ENCODE measurements at regions not wholly inside any gene's neighbourhood (a gene's known extent, or its start where the extent isn't known, plus 50 kb on each side); places are given as distances from the start of the nearest gene placed in this dataset.

DNA sequence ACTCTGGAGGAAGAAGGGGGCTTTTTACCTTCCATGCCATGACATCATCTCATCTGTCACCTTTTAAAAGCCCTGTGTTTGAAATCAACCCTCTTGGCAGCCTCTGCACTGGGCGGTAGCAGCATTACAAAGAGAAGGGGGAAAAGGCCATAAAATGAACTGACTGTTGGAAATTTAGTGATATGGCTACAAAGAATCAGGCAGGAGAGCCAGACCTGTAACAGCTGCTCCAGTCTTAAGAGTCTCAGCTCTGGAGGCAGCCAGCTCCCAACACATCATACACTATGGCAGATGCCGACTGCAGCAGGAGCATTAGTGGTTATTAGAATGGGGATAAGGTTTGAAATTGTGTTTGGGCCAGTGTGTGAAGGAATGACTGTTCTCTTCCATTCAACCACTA lies 257.5 kb downstream of the DMAC1 start:
- POLR2A ChIA-PET, result no interaction called here
- DNase-seq (no peak), ATAC-seq (no peak)
- Mint-ChIP-seq H3K4me1 (no peaks in the 10 kb centered on the region), H3K4me3 (no peak overlapping the region), H3K27ac (no peak overlapping the region), H3K36me3 (ENCODE audit: low read depth) (no peaks in the 10 kb centered on the region), H3K27me3 (peaks cover 7% of the 10 kb centered on the region), H3K9me3 (ENCODE audit: low read depth) (no peaks in the 10 kb centered on the region)
- CTCF ChIA-PET, result interaction anchor here (0.8 to 1.5 kb wide), 2 partner anchors 15 to 390 kb away, joined by 3 read pairs; no protein-coding TSS in a partner anchor
- intact Hi-C loops (cut with DNase I, micrococcal nuclease), result no loop called here

DNA sequence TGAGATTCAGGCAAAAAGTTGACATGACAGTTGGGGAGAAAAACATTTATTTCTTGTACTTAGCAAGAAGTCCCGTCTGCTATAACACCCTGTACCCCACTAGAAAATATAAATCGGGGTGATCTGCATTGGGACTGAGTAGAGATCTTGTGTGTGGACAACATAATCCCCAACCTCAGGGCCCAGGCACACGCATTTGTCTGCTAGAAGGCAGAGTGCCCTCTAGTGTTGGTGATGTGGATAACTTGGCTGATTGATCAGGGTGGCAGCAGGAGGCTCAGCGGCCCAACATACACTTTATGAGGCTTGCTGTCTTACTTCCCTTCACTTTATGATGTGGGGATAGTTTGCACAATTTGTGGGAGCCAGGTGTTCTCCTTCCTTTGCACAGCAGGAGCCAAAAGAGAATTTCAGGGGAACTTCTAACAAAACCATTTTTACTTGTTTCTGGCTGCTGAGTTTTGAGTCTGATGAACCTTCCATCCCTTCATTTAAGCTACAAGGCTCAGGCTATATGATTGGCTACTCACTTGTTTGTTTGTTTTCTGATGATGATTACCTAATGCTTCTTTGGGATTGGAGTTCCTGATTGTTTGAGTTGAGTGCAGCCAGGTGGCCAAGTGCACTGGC lies 263.2 kb downstream of the DMAC1 start:
- ChIA-PET CTCF (interaction anchor here (0.7 to 0.8 kb wide), 2 partner anchors 134 to 402 kb away, joined by 3 read pairs; no protein-coding TSS in a partner anchor), POLR2A (no interaction called here)
- Mint-ChIP-seq H3K27me3 (peaks cover 14% of the 10 kb centered on the region), H3K36me3 (ENCODE audit: low read depth) (no peaks in the 10 kb centered on the region), H3K4me3 (no peak overlapping the region), H3K27ac (no peak overlapping the region), H3K9me3 (ENCODE audit: low read depth) (no peaks in the 10 kb centered on the region), H3K4me1 (peaks cover 14% of the 10 kb centered on the region)
- ATAC-seq (no peak), DNase-seq (peak; percentile 69)
- intact Hi-C loops (cut with DNase I, micrococcal nuclease), result loop anchor here (1.0 to 10.0 kb wide), 8 partner anchors 134 to 710 kb away; no protein-coding TSS in a partner anchor

DNA sequence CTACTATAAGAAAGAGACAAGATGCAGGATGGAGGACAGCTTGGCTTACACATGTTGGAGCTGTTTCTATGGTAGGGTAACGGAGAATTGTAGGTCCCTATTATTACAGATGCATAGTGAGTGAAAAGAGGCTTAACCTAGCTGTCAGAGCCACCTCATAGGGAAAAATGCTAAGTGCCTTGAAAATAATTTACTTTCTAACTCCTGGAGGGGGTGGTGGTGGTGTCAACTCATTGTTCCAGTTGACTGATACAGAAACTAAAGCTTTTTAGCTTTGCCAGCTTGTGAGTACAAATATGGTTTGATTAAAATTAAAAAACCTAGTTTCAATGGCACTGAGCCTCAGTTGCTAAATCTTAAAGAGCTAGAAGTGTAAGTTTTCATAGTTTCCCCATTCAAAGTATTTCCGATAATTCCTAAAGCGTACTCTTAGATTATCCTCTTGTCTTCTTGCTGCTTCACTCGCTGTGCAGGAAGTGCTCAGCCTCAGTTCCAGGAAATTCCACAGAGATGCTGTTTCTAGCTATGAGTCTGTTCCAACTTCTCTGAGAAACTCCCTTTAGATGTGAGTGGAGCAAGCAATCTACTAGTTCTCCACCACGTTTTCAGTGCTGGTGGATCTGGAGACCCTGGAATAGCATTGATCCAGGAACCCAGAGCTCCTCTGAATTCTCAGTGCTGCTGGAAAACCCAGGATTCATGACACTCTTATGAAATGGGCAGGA lies 265.2 kb downstream of the DMAC1 start:
- Mint-ChIP-seq H3K4me3 (no peak overlapping the region), H3K27ac (no peak overlapping the region), H3K27me3 (peaks cover 22% of the 10 kb centered on the region), H3K4me1 (peaks cover 14% of the 10 kb centered on the region), H3K9me3 (ENCODE audit: low read depth) (no peaks in the 10 kb centered on the region), H3K36me3 (ENCODE audit: low read depth) (no peaks in the 10 kb centered on the region)
- ChIA-PET CTCF (interaction anchor here (0.7 to 2.2 kb wide), 6 partner anchors 45 to 993 kb away, joined by 3 to 12 read pairs (median 3); no protein-coding TSS in a partner anchor), POLR2A (no interaction called here)
- ATAC-seq (peak; percentile 78), DNase-seq (peak; percentile 24)
- intact Hi-C loops (cut with DNase I, micrococcal nuclease), result loop anchor here (5.0 to 10.0 kb wide), 3 partner anchors 237 to 630 kb away; no protein-coding TSS in a partner anchor

DNA sequence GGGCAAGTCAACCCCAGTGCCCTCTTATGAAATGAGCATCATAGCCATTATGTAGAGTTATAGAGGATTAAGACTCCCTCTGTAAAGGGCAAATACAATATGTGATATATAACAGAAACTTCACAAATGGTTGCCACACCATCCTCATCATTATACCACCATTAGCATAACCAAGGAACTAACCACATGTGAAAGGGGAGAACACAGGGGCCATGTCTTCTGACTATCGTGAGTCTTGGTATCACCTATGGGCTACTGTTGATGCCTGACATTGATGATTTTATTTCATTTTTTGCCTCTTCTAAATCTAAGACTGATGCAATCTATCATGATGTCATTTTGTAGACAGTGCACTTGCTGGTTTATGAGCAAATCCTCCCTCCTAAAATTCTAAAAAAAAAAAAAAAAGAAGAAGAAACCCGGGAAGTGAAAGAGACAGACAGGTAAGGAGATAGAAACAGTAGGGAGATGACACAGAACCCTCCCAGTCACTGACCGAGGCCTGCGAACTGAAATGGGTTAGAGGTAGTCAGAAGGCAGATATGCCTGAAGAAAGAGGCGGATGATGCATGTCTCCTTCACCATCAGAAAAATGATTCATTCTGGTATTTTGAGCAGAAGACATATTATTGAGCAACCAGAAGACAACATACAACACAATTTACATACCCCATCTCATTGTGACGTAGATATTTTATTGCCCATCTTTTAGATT lies 266.0 kb downstream of the DMAC1 start:
- intact Hi-C loops (cut with DNase I, micrococcal nuclease), result loop anchor here (5.0 to 10.0 kb wide), 3 partner anchors 236 to 629 kb away; no protein-coding TSS in a partner anchor
- DNase-seq (peak; percentile 46), ATAC-seq (peak; percentile 77)
- Mint-ChIP-seq H3K36me3 (ENCODE audit: low read depth) (no peaks in the 10 kb centered on the region), H3K9me3 (ENCODE audit: low read depth) (no peaks in the 10 kb centered on the region), H3K27ac (peak overlapping the region; percentile 21), H3K4me3 (no peak overlapping the region), H3K27me3 (peaks cover 25% of the 10 kb centered on the region), H3K4me1 (peaks cover 14% of the 10 kb centered on the region)
- ChIA-PET POLR2A (no interaction called here), CTCF (interaction anchor here (0.7 to 2.2 kb wide), 4 partner anchors 108 to 994 kb away, joined by 3 to 12 read pairs (median 3); no protein-coding TSS in a partner anchor)

DNA sequence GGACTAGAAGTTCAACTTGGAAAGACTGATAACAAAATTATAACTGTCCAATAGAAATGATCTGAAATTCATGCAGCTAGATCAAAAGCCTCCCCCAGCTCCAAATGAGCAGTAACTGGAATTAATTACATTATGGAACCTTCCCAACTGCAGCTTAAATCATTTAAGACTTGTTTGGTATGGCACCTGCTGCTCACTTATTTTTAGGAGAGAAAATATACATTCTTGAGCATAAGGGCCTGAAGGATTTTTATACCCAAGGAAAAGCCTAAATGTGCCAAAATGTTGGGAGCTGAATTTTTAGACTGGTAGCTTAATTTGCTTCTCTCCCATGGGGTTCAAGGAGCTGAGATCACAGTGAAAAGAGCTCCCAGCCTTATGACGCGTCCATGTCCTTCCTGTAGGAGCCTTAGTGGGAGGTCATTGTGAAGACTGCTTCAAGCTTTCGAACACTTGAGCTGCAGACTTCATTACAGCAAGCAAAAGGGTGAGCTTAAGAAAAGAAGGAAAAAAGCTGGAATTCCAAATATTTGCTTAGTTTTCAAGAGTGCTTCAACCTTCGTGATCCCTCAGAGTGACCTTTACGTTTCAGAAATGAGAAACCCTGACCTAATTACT lies 276.0 kb downstream of the DMAC1 start:
- H3K4me1 Mint-ChIP-seq, result no peaks in the 10 kb centered on the region
- H3K4me3 Mint-ChIP-seq, result no peak overlapping the region
- no peak for ATAC-seq
- DNase-seq, result no peak
- ChIA-PET CTCF (no interaction called here), POLR2A (no interaction called here)
- no peaks in the 10 kb centered on the region for H3K9me3 Mint-ChIP-seq (ENCODE audit: low read depth)
- H3K27me3 Mint-ChIP-seq, result peaks cover 13% of the 10 kb centered on the region
- no peak overlapping the region for H3K27ac Mint-ChIP-seq
- intact Hi-C loops (cut with DNase I, micrococcal nuclease), result no loop called here
- H3K36me3 Mint-ChIP-seq (ENCODE audit: low read depth), result no peaks in the 10 kb centered on the region

DNA sequence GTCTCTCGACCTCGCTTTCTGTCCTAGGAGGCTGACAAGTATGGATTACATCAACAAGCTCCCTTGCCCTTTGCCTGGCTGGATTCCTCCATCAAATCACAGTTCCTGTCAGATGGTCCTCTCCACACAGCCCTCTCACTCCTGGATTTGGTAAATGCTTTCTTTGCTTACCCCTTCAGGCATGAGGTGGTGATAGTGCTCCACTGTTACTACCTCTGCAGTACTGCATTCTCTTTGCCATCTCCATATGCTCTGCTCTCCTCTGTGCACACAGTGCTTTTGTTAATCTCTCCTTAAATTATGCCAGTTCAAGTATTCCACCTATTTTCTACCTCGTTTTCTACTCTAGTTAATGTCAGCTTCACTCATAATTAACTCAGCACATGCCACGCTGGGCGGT lies 279.2 kb downstream of the DMAC1 start:
- Mint-ChIP-seq H3K4me1 (no peaks in the 10 kb centered on the region), H3K4me3 (no peak overlapping the region), H3K9me3 (ENCODE audit: low read depth) (no peaks in the 10 kb centered on the region), H3K27ac (no peak overlapping the region), H3K27me3 (peaks cover 16% of the 10 kb centered on the region), H3K36me3 (ENCODE audit: low read depth) (no peaks in the 10 kb centered on the region)
- ATAC-seq, result no peak
- POLR2A ChIA-PET, result no interaction called here
- CTCF ChIA-PET, result no interaction called here
- intact Hi-C loops (cut with DNase I, micrococcal nuclease), result no loop called here
- no peak for DNase-seq

DNA sequence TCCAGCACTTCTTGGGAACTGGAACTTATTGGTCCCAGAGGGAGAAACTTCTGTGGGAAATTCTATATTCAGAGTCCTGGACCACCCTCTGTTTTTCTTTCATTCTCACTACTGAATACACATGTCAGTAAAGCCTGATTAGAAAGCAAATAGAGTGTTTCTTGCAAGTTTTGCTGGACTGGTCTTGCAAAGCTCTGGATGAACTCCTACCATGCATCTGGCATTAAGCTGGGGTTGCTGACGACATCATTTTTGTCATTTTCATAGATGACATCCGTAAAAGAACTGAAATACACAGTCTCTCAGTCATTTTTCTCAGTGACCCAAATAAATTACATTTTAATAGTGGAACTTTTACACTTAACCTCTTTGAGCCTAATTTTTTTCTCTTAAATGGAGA lies 283.2 kb downstream of the DMAC1 start:
- Mint-ChIP-seq H3K4me3 (no peak overlapping the region), H3K4me1 (no peaks in the 10 kb centered on the region), H3K27ac (no peak overlapping the region), H3K27me3 (peaks cover 11% of the 10 kb centered on the region), H3K36me3 (ENCODE audit: low read depth) (no peaks in the 10 kb centered on the region), H3K9me3 (ENCODE audit: low read depth) (no peaks in the 10 kb centered on the region)
- ATAC-seq (no peak), DNase-seq (no peak)
- intact Hi-C loops (cut with DNase I, micrococcal nuclease), result no loop called here
- CTCF ChIA-PET, result no interaction called here
- POLR2A ChIA-PET, result no interaction called here

DNA sequence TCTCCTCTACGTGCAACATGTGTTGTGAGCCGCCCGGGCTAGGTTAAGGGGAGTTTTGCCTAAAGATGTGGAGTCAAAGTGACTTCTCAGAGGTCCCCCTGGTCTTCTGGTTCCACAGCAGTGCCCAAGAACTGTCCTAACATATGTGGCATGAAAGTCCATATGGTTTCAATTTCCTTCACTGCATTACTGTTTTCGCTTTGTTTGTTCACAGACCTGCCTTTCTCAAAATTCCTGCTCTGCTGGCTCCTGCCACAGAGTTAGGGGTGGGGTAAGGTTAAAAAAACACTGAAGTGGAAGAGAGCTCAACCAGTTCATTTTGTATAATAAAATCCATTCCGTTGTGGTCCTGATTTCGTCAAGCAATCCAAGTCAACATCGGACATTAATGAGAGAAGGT lies 289.4 kb downstream of the DMAC1 start:
- no peak for DNase-seq
- Mint-ChIP-seq H3K4me3 (no peak overlapping the region), H3K27me3 (peaks cover 6% of the 10 kb centered on the region), H3K4me1 (no peaks in the 10 kb centered on the region), H3K27ac (no peak overlapping the region), H3K36me3 (ENCODE audit: low read depth) (no peaks in the 10 kb centered on the region), H3K9me3 (ENCODE audit: low read depth) (no peaks in the 10 kb centered on the region)
- CTCF ChIA-PET, result no interaction called here
- no peak for ATAC-seq
- intact Hi-C loops (cut with DNase I, micrococcal nuclease), result no loop called here
- POLR2A ChIA-PET, result no interaction called here

DNA sequence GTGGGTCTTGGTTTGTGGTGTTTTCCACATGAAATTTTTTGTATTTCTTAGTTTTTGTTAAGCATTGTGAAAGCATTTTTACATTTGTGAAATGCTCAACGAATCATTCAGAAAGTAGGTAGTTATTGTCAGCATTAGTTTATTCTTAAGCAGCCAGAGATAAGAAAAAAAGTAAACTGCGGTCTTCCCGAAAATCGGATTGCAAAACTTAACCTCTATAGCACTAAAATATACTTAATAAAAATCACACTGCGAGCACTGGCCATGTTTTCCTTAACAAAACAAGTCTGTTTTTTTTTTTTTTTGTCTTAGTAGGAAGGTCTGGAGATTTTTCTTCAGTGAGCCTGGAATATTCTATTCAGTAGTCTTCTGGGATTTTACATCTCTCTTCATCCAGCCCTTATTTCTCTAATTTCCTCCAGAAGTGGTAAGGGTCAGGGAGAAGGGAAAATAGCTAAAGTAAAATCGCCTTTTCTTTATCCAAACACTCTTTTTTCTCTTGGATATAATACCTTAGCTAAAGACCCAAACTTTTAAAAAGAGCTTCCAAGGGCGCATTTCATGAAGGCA lies 289.9 kb downstream of the DMAC1 start:
- H3K4me1 Mint-ChIP-seq, result no peaks in the 10 kb centered on the region
- ATAC-seq, result no peak
- H3K36me3 Mint-ChIP-seq (ENCODE audit: low read depth), result no peaks in the 10 kb centered on the region
- ChIA-PET CTCF (no interaction called here), POLR2A (no interaction called here)
- intact Hi-C loops (cut with DNase I, micrococcal nuclease), result no loop called here
- no peak overlapping the region for H3K27ac Mint-ChIP-seq
- no peaks in the 10 kb centered on the region for H3K9me3 Mint-ChIP-seq (ENCODE audit: low read depth)
- H3K4me3 Mint-ChIP-seq, result no peak overlapping the region
- H3K27me3 Mint-ChIP-seq, result peaks cover 6% of the 10 kb centered on the region
- no peak for DNase-seq

DNA sequence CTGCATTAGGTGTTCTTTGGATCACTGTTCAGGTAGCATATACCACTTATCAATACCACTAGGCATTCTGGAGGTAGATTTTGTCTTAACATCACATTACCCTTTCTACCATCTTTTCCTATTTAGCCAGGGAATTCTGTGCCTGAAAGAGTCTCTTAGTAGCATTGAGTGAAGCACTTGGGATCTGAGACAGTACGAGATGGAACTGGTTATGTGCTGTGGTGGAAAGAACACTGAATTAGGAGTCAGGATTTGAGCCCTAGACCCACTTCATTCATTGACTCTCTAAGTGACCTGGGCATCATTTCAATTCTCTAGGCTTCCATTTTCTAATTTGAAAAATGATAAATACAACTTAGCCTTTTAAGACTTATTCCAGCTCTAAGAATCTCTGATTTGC lies 291.1 kb downstream of the DMAC1 start:
- no peak for DNase-seq
- ChIA-PET POLR2A (no interaction called here), CTCF (no interaction called here)
- no peak overlapping the region for H3K27ac Mint-ChIP-seq
- no peak overlapping the region for H3K4me3 Mint-ChIP-seq
- H3K9me3 Mint-ChIP-seq (ENCODE audit: low read depth), result no peaks in the 10 kb centered on the region
- H3K36me3 Mint-ChIP-seq (ENCODE audit: low read depth), result no peaks in the 10 kb centered on the region
- peaks cover 11% of the 10 kb centered on the region for H3K27me3 Mint-ChIP-seq
- no peaks in the 10 kb centered on the region for H3K4me1 Mint-ChIP-seq
- ATAC-seq, result no peak
- intact Hi-C loops (cut with DNase I, micrococcal nuclease), result no loop called here

DNA sequence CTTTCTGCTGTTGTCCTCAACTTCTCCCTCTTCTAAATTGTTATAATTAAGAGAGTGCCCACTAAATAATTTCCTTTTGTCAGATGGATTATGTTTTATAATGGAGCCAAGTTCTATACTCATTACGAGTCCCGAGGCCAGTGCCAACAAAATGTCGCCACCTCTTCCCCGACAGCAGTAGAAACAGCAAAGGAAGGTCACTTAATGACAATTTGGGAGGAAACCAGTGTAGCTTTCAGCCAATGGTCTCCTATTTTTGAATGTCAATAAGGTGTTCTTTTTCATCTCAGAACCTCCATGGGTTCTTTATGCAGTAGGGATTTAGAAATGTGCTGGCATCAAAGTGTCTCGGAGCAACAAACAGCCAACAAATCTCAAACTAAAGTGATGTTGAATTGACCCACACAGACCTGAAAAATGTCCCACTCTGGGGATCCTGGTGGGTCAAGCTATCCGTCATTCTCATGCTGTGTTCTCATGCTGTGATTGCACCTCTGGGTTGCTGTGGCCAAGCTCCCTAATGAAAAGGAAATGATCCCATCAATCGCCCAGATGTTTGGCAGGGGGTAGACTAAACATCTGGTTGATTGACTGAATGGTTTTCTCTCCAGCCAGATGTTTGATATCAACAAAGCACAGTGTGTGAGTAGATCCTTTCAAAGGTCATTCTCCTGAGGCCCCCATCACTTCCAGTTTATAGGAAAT lies 291.9 kb downstream of the DMAC1 start:
- DNase-seq (no peak), ATAC-seq (no peak)
- H3K36me3 Mint-ChIP-seq (ENCODE audit: low read depth), result no peaks in the 10 kb centered on the region
- ChIA-PET POLR2A (no interaction called here), CTCF (interaction anchor here (0.5 kb wide), 1 partner anchor 60 kb away, joined by 3 read pairs; no protein-coding TSS in a partner anchor)
- peaks cover 10% of the 10 kb centered on the region for H3K27me3 Mint-ChIP-seq
- no peaks in the 10 kb centered on the region for H3K4me1 Mint-ChIP-seq
- intact Hi-C loops (cut with DNase I, micrococcal nuclease), result no loop called here
- no peak overlapping the region for H3K27ac Mint-ChIP-seq
- H3K9me3 Mint-ChIP-seq (ENCODE audit: low read depth), result no peaks in the 10 kb centered on the region
- no peak overlapping the region for H3K4me3 Mint-ChIP-seq
